GM23338 (cell line): ENCODE measurements at regions not wholly inside any gene's neighbourhood (a gene's known extent, or its start where the extent isn't known, plus 50 kb on each side); places are given as distances from the start of the nearest gene placed in this dataset.

Experiments
- ATAC-seq: fragments of 200-7000 bp; cut with Tn5 transposase; 3 replicates; pipeline ENCODE4 v1.9.1; 2020
- DNase-seq: peaks from one replicate; pipeline ENCODE4 v3.0.0-alpha.2; 2015; ENCODE audit warnings: low spot score
- H2AFZ ChIP-seq: fragments of 200-600 bp; sonication (generic); 2 replicates; pipeline ENCODE4 v1.8.0; 2016; ENCODE audit warnings: antibody characterized with exemption, mild to moderate bottlenecking, moderate library complexity
- H3F3A ChIP-seq: fragments of 200-600 bp; sonication (generic); replicated peaks from 2 replicates; pipeline ENCODE4 v1.8.0; 2017; ENCODE audit warnings: antibody characterized with exemption, mixed run types, low read depth
- H3K27ac ChIP-seq: fragments of 200-600 bp; sonication (generic); 2 replicates; pipeline ENCODE4 v1.6.1; 2016; ENCODE audit warnings: low read depth
- H3K27me3 ChIP-seq: fragments of 200-600 bp; sonication (generic); 2 replicates; pipeline ENCODE4 v1.8.0; 2016; ENCODE audit warnings: mild to moderate bottlenecking, mixed run types, moderate library complexity; ENCODE audit not compliant: insufficient read depth
- H3K36me3 ChIP-seq: fragments of 200-600 bp; sonication (generic); 2 replicates; pipeline ENCODE4 v1.8.0; 2016; ENCODE audit warnings: mild to moderate bottlenecking; ENCODE audit not compliant: insufficient read depth
- H3K4me1 ChIP-seq: fragments of 200-600 bp; sonication (generic); 2 replicates; pipeline ENCODE4 v1.8.0; 2016; ENCODE audit warnings: mild to moderate bottlenecking, moderate library complexity; ENCODE audit not compliant: insufficient read depth
- H3K4me2 ChIP-seq: fragments of 200-600 bp; sonication (generic); 2 replicates; pipeline ENCODE4 v1.7.1; 2017; ENCODE audit warnings: mixed run types
- H3K4me3 ChIP-seq: fragments of 200-600 bp; sonication (generic); 2 replicates; pipeline ENCODE4 v1.6.1; 2016; ENCODE audit warnings: mixed run types
- H3K79me2 ChIP-seq: fragments of 200-600 bp; sonication (generic); replicated peaks from 2 replicates; pipeline ENCODE4 v1.8.0; 2017; ENCODE audit warnings: mild to moderate bottlenecking; ENCODE audit not compliant: insufficient read depth
- H3K9me2 ChIP-seq: fragments of 200-600 bp; sonication (generic); 2 replicates; pipeline ENCODE4 v1.8.0; 2017; ENCODE audit not compliant: insufficient read depth
- H4K20me1 ChIP-seq: fragments of 200-600 bp; sonication (generic); replicated peaks from 2 replicates; pipeline ENCODE4 v1.8.0; 2017; ENCODE audit warnings: mild to moderate bottlenecking; ENCODE audit not compliant: insufficient read depth
- H3K27ac Mint-ChIP-seq: 2 replicates; pipeline ENCODE4 v1.8.0; 2020; ENCODE audit warnings: inconsistent platforms, mild to moderate bottlenecking, moderate library complexity, mixed read lengths
- H3K27me3 Mint-ChIP-seq: 3 replicates; pipeline ENCODE4 v1.8.0; 2022; ENCODE audit warnings: low read depth, mild to moderate bottlenecking, moderate library complexity, mixed read lengths, inconsistent platforms; ENCODE audit not compliant: insufficient read depth, poor library complexity
- H3K36me3 Mint-ChIP-seq: 3 replicates; pipeline ENCODE4 v1.8.0; 2021; ENCODE audit warnings: low read depth, mild to moderate bottlenecking, inconsistent platforms, moderate library complexity, mixed read lengths
- H3K4me1 Mint-ChIP-seq: 3 replicates; pipeline ENCODE4 v1.8.0; 2020; ENCODE audit warnings: mild to moderate bottlenecking, inconsistent platforms, mixed read lengths
- H3K4me3 Mint-ChIP-seq: 3 replicates; pipeline ENCODE4 v1.8.0; 2021; ENCODE audit warnings: moderate library complexity, mild to moderate bottlenecking, inconsistent platforms, mixed read lengths
- H3K9me3 Mint-ChIP-seq: 3 replicates; pipeline ENCODE4 v1.8.0; 2020; ENCODE audit warnings: moderate library complexity, mild to moderate bottlenecking, inconsistent platforms, mixed read lengths
- CREB1 ChIP-seq: fragments of 250-450 bp; sonication (Bioruptor Pico); IDR thresholded peaks from 2 replicates; pipeline ENCODE4 v1.5.0; 2020; ENCODE audit warnings: low read depth, mild to moderate bottlenecking, moderate library complexity
- ETS1 ChIP-seq: IDR thresholded peaks from 2 replicates; pipeline ENCODE4 v1.6.1; 2016; ENCODE audit warnings: antibody characterized with exemption
- EZH2 ChIP-seq: fragments of 200-600 bp; sonication (generic); IDR thresholded peaks from one replicate; pipeline ENCODE4 v1.8.0; 2017; ENCODE audit warnings: antibody characterized with exemption, mild to moderate bottlenecking, low read depth; ENCODE audit not compliant: unreplicated experiment
- EZH2phosphoT487 ChIP-seq: fragments of 200-600 bp; sonication (generic); IDR thresholded peaks from one replicate; pipeline ENCODE4 v1.8.1; 2018; ENCODE audit warnings: antibody characterized with exemption; ENCODE audit not compliant: unreplicated experiment
- JUNB ChIP-seq: IDR thresholded peaks from one replicate; pipeline ENCODE4 v1.6.1; 2016; ENCODE audit warnings: antibody characterized with exemption; ENCODE audit not compliant: unreplicated experiment
- ZNF114 ChIP-seq: fragments of 250-450 bp; sonication (Bioruptor Pico); IDR thresholded peaks from 2 replicates; pipeline ENCODE4 v1.5.0; 2020; ENCODE audit warnings: mild to moderate bottlenecking, moderate library complexity
- ZNF331 ChIP-seq: fragments of 250-450 bp; sonication (Bioruptor Pico); IDR thresholded peaks from 2 replicates; pipeline ENCODE4 v1.5.0; 2020; ENCODE audit warnings: low read depth, mild to moderate bottlenecking, moderate library complexity
- TF ChIP-seq, protein P1 (sequence below): IDR thresholded peaks from one replicate; pipeline ENCODE4 v1.6.1; 2018; ENCODE audit warnings: antibody characterized with exemption; ENCODE audit not compliant: unreplicated experiment

DNA sequence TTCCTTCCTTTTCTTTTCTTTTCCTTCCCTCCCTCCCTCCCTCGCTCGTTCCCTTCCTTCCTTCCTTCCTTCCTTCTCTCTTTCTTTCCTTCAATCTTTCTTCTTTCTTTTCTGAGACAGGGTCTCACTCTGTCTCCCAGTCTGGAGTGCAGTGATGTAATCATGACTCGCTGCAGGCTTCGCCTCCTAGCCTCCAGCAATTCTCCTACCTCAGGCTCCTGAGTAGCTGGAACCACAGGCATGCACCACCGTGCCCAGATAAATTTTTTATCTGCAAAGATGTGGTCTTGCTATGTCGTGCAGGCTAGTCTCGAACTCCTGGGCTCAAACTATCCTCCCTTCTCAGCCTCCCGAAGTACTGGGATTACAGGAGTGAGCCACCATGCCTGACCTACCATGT is 81.4 kb downstream of the SPATA31C2 start (continued):
- TF ChIP-seq ETS1, result no peak
- TF ChIP-seq ZNF331 (CRISPR knock-in tag), result no peak
- TF ChIP-seq CREB1 (CRISPR knock-in tag), result no peak
- no peak for TF ChIP-seq ZNF114 (CRISPR knock-in tag)
- TF ChIP-seq, protein P1, sequence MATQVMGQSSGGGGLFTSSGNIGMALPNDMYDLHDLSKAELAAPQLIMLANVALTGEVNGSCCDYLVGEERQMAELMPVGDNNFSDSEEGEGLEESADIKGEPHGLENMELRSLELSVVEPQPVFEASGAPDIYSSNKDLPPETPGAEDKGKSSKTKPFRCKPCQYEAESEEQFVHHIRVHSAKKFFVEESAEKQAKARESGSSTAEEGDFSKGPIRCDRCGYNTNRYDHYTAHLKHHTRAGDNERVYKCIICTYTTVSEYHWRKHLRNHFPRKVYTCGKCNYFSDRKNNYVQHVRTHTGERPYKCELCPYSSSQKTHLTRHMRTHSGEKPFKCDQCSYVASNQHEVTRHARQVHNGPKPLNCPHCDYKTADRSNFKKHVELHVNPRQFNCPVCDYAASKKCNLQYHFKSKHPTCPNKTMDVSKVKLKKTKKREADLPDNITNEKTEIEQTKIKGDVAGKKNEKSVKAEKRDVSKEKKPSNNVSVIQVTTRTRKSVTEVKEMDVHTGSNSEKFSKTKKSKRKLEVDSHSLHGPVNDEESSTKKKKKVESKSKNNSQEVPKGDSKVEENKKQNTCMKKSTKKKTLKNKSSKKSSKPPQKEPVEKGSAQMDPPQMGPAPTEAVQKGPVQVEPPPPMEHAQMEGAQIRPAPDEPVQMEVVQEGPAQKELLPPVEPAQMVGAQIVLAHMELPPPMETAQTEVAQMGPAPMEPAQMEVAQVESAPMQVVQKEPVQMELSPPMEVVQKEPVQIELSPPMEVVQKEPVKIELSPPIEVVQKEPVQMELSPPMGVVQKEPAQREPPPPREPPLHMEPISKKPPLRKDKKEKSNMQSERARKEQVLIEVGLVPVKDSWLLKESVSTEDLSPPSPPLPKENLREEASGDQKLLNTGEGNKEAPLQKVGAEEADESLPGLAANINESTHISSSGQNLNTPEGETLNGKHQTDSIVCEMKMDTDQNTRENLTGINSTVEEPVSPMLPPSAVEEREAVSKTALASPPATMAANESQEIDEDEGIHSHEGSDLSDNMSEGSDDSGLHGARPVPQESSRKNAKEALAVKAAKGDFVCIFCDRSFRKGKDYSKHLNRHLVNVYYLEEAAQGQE, result no peak
- no peak for TF ChIP-seq EZH2phosphoT487

- H4K20me1 ChIP-seq, result no peaks in the 10 kb centered on the region
- TF ChIP-seq JUNB, result no peak
- TF ChIP-seq EZH2phosphoT487, result no peak
- no peak for TF ChIP-seq ZNF331 (CRISPR knock-in tag)
- no peak for TF ChIP-seq EZH2
- Mint-ChIP-seq H3K4me3 (no peak overlapping the region), H3K27me3 (peaks cover 12% of the 10 kb centered on the region), H3K4me1 (peaks cover 10% of the 10 kb centered on the region; the same call in 2 of the 3 replicates), H3K27ac (no peak overlapping the region), H3K36me3 (no peaks in the 10 kb centered on the region), H3K9me3 (no peaks in the 10 kb centered on the region; the same call in 1 of the 3 replicates)
- no peak overlapping the region for H3K4me3 ChIP-seq
- no peak overlapping the region for H3K4me2 ChIP-seq
- ATAC-seq, result no peak
- no peaks in the 10 kb centered on the region; the same call in 1 of the 2 replicates for H3K4me1 ChIP-seq
- no peaks in the 10 kb centered on the region for H3K36me3 ChIP-seq
- H3K9me2 ChIP-seq, result 0 out of 2 replicates have a peak, but pooled peaks cover 8% of the 10 kb centered on the region
- H3K79me2 ChIP-seq, result no peaks in the 10 kb centered on the region
- H3K27me3 ChIP-seq, result no peaks in the 10 kb centered on the region
- DNase-seq, result no peak
- H3K27ac ChIP-seq, result no peak overlapping the region
- H2AFZ ChIP-seq, result no peak overlapping the region
- no peaks in the 10 kb centered on the region for H3F3A ChIP-seq
Observed at GRCh38 chr9:88053856-88054501, 79.6 kb upstream of the CDK20 start.
